SK-N-SH (cell line): ENCODE measurements at regions not wholly inside any gene's neighbourhood (a gene's known extent, or its start where the extent isn't known, plus 50 kb on each side); places are given as distances from the start of the nearest gene placed in this dataset.

Source experiments
- CTCF ChIA-PET: fragments of 300-600, 350-600 bp; formaldehyde crosslinking; extraction: SDS; loops from one replicate; lab custom pipeline; 2021; lab: Yijun Ruan, JAX
- POLR2A ChIA-PET: fragments of 350-600 bp; sonication (Branson Sonifier 250); formaldehyde crosslinking; extraction: SDS; loops from one replicate; lab custom pipeline; 2020; ENCODE audit warnings: antibody characterized with exemption, inconsistent platforms; lab: Yijun Ruan, JAX
- DNase-seq: peaks from one replicate; pipeline ENCODE4 v3.0.0; 2012
- H2AFZ ChIP-seq: fragments of 200-600 bp; sonication (generic); 2 replicates; pipeline ENCODE4 v1.8.1; 2016; ENCODE audit warnings: antibody characterized with exemption, mild to moderate bottlenecking, low read depth
- H3F3A ChIP-seq: fragments of 200-600 bp; sonication (generic); replicated peaks from 2 replicates; pipeline ENCODE3; 2016; ENCODE audit warnings: antibody characterized with exemption, mild to moderate bottlenecking; ENCODE audit not compliant: insufficient read depth
- H3K27ac ChIP-seq, 2 experiments: fragments of 200-500 bp in 1 of 2; fragments of 200-600 bp in 1 of 2; sonication (Bioruptor generic) in 1 of 2; sonication (generic), shearing (Covaris generic) in 1 of 2; 2 replicates each; pipeline versions ENCODE4 v1.5.1 to v1.6.1; 2014 to 2016; ENCODE audit warnings: low read depth in 2 of 2, inconsistent platforms in 1 of 2, low read length in 1 of 2, mild to moderate bottlenecking in 1 of 2, mixed read lengths in 1 of 2
- H3K27me3 ChIP-seq: fragments of 200-600 bp; sonication (generic), shearing (Covaris generic); 2 replicates; pipeline ENCODE4 v1.6.1; 2016; ENCODE audit warnings: mixed run types; ENCODE audit not compliant: insufficient read depth
- H3K36me3 ChIP-seq, 2 experiments: fragments of 200-500 bp in 1 of 2; fragments of 200-600 bp in 1 of 2; sonication (Bioruptor generic) in 1 of 2; sonication (generic) in 1 of 2; replicated peaks in 1 of 2; 2 replicates each; pipeline versions ENCODE3 to v1.5.1; 2014 to 2016; ENCODE audit warnings: low read length in 1 of 2, mild to moderate bottlenecking in 1 of 2; ENCODE audit not compliant: insufficient read depth in 2 of 2, control insufficient read depth in 1 of 2
- H3K4me1 ChIP-seq, 2 experiments: fragments of 200-500 bp in 1 of 2; fragments of 200-600 bp in 1 of 2; sonication (Bioruptor generic) in 1 of 2; sonication (generic), shearing (Covaris generic) in 1 of 2; 2 replicates each; pipeline versions ENCODE4 v1.5.1 to v1.6.1; 2014 to 2016; ENCODE audit warnings: low read depth in 1 of 2, low read length in 1 of 2, mixed run types in 1 of 2; ENCODE audit not compliant: insufficient read depth in 2 of 2, control insufficient read depth in 1 of 2
- H3K4me2 ChIP-seq: fragments of 200-600 bp; sonication (generic), shearing (Covaris generic); 2 replicates; pipeline ENCODE4 v1.6.1; 2017; ENCODE audit warnings: mixed run types
- H3K4me3 ChIP-seq, 2 experiments: fragments of 200-500 bp in 1 of 2; fragments of 200-600 bp in 1 of 2; sonication (Bioruptor generic) in 1 of 2; sonication (generic), shearing (Covaris generic) in 1 of 2; 2 replicates each; pipeline versions ENCODE4 v1.5.1 to v1.8.1; 2014 to 2016; ENCODE audit warnings: low read depth in 2 of 2, inconsistent platforms in 1 of 2, low read length in 1 of 2, mild to moderate bottlenecking in 1 of 2, mixed read lengths in 1 of 2, moderate library complexity in 1 of 2
- H3K79me2 ChIP-seq: fragments of 200-600 bp; sonication (generic); 2 replicates; pipeline ENCODE4 v1.8.1; 2017; ENCODE audit warnings: mild to moderate bottlenecking; ENCODE audit not compliant: insufficient read depth
- H3K9ac ChIP-seq: fragments of 200-600 bp; sonication (generic); 2 replicates; pipeline ENCODE4 v1.6.1; 2017; ENCODE audit warnings: mixed run types
- H3K9me2 ChIP-seq: fragments of 200-600 bp; sonication (generic); 2 replicates; pipeline ENCODE4 v1.6.1; 2017; ENCODE audit warnings: mixed run types
- H3K9me3 ChIP-seq: fragments of 200-600 bp; sonication (generic); 2 replicates; pipeline ENCODE4 v1.6.1; 2017; ENCODE audit warnings: mixed run types, mild to moderate bottlenecking, moderate library complexity
- H4K20me1 ChIP-seq: fragments of 200-600 bp; sonication (generic); 2 replicates; pipeline ENCODE4 v1.6.1; 2017; ENCODE audit warnings: mild to moderate bottlenecking, mixed run types; ENCODE audit not compliant: insufficient read depth
- EP300 ChIP-seq, 2 experiments: IDR thresholded peaks; 2 replicates each; pipeline versions ENCODE4 v1.4.0 to v1.6.1; 2012; ENCODE audit warnings: borderline replicate concordance in 1 of 2, low read depth in 1 of 2, low read length in 1 of 2
- FOXJ3 ChIP-seq: sonication (generic); formaldehyde crosslinking; IDR thresholded peaks from 2 replicates; pipeline ENCODE4 v1.5.1; 2020; ENCODE audit warnings: mild to moderate bottlenecking, missing genetic modification reagents
- GATA2 ChIP-seq: sonication (generic); formaldehyde crosslinking; IDR thresholded peaks from 2 replicates; pipeline ENCODE4 v1.5.0; 2020; ENCODE audit warnings: mild to moderate bottlenecking, missing genetic modification reagents
- NFIC ChIP-seq: IDR thresholded peaks from 2 replicates; pipeline ENCODE4 v1.4.0; 2012; ENCODE audit warnings: borderline replicate concordance
- POLR2AphosphoS5 ChIP-seq: IDR thresholded peaks from 2 replicates; pipeline ENCODE4 v1.6.1; 2012; ENCODE audit warnings: low read depth, low read length
- YY1 ChIP-seq: IDR thresholded peaks from 2 replicates; pipeline ENCODE4 v1.4.0; 2012; ENCODE audit warnings: low read depth, mild to moderate bottlenecking
- WGBS: methylation state at CpG from one replicate; pipeline ENCODE4 v1.1.6; 2017; ENCODE audit warnings: low lambda C conversion rate; 5-methylcytosine and 5-hydroxymethylcytosine counted together
- TF ChIP-seq, protein P1 (sequence below): IDR thresholded peaks from 2 replicates; pipeline ENCODE4 v1.6.1; 2012; ENCODE audit warnings: mild to moderate bottlenecking, low read depth, low read length, moderate library complexity
- TF ChIP-seq, protein P2 (sequence below): fragments of 200-600 bp; sonication (generic); IDR thresholded peaks from 2 replicates; pipeline ENCODE4 v1.6.1; 2017; ENCODE audit warnings: antibody characterized with exemption, mild to moderate bottlenecking, moderate library complexity
- TF ChIP-seq, protein P3 (sequence below): IDR thresholded peaks from 2 replicates; pipeline ENCODE4; 2012

DNA sequence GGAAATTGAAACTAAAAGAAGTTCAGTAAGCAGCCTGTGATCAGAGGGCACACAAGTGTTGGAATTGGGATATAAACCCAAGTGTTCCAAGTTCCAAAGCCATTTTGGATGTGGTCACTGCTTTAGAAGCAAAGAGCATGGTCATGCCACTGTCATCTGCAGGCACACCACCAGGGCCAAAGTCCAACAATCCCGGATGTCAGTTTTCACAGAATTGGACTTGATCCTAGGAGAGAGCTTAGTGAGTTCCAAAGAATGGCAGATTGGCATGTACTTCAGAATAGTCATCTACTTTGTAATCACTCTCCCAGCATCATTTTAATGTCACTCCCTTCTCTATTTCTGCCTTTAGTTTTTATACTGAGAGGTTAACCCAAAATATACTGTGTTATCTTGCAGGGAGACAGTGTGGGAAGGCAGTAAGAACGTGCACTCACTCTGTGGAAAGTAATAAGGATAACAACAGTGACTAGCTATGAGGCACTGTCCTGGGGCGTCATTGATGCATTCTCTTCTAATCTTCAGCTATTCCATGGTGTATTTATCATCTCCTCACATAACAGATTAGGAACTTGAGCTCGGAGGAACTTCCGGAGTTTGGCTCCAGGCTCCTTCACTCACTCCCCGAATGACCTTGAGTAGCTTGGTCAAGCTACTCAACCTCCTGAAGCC lies 388.0 kb downstream of the ACTL7B start:
- ChIA-PET CTCF (interaction anchor here (0.6 to 2.0 kb wide), 7 partner anchors 12 to 293 kb away, joined by 3 to 9 read pairs (median 4); no protein-coding TSS in a partner anchor), POLR2A (no interaction called here)
- peaks cover 0 to 12% of the 10 kb centered on the region in 2 experiments; a peak in 1 of 4 replicates for H3K4me1 ChIP-seq
- H3K9ac ChIP-seq = no peak overlapping the region
- peak overlapping the region; percentile 66; the same call in 1 of the 2 replicates for H2AFZ ChIP-seq
- H4K20me1 ChIP-seq = no peaks in the 10 kb centered on the region
- 37% methylated on average over 6 of the region's 6 CpGs for WGBS
- H3K4me3 ChIP-seq = 0 out of 4 replicates have a peak overlapping the region, but pooled peaks of 1 of the 2 experiments have one; percentile 8
- H3K9me3 ChIP-seq = no peaks in the 10 kb centered on the region
- no peaks in the 10 kb centered on the region for H3K9me2 ChIP-seq
- H3K79me2 ChIP-seq = no peaks in the 10 kb centered on the region
- H3K27me3 ChIP-seq = no peaks in the 10 kb centered on the region
- H3F3A ChIP-seq = peaks cover 5% of the 10 kb centered on the region
- peak overlapping the region in 1 of 2 experiments; percentile 43; a peak in 2 of 4 replicates for H3K27ac ChIP-seq
- TF ChIP-seq YY1 (no peak), NFIC (0 out of 2 replicates have a peak, but pooled peaks have one; percentile 4), GATA2 (no peak), EP300 (IDR thresholded peaks at IDR 0.05; ENCODE audit: borderline replicate concordance in 1 of 2, low read depth in 1 of 2, low read length in 1 of 2) (no peak), POLR2AphosphoS5 (no peak), FOXJ3 (no peak)
- TF ChIP-seq, protein P1, sequence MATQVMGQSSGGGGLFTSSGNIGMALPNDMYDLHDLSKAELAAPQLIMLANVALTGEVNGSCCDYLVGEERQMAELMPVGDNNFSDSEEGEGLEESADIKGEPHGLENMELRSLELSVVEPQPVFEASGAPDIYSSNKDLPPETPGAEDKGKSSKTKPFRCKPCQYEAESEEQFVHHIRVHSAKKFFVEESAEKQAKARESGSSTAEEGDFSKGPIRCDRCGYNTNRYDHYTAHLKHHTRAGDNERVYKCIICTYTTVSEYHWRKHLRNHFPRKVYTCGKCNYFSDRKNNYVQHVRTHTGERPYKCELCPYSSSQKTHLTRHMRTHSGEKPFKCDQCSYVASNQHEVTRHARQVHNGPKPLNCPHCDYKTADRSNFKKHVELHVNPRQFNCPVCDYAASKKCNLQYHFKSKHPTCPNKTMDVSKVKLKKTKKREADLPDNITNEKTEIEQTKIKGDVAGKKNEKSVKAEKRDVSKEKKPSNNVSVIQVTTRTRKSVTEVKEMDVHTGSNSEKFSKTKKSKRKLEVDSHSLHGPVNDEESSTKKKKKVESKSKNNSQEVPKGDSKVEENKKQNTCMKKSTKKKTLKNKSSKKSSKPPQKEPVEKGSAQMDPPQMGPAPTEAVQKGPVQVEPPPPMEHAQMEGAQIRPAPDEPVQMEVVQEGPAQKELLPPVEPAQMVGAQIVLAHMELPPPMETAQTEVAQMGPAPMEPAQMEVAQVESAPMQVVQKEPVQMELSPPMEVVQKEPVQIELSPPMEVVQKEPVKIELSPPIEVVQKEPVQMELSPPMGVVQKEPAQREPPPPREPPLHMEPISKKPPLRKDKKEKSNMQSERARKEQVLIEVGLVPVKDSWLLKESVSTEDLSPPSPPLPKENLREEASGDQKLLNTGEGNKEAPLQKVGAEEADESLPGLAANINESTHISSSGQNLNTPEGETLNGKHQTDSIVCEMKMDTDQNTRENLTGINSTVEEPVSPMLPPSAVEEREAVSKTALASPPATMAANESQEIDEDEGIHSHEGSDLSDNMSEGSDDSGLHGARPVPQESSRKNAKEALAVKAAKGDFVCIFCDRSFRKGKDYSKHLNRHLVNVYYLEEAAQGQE = no peak
- TF ChIP-seq, protein P2, sequence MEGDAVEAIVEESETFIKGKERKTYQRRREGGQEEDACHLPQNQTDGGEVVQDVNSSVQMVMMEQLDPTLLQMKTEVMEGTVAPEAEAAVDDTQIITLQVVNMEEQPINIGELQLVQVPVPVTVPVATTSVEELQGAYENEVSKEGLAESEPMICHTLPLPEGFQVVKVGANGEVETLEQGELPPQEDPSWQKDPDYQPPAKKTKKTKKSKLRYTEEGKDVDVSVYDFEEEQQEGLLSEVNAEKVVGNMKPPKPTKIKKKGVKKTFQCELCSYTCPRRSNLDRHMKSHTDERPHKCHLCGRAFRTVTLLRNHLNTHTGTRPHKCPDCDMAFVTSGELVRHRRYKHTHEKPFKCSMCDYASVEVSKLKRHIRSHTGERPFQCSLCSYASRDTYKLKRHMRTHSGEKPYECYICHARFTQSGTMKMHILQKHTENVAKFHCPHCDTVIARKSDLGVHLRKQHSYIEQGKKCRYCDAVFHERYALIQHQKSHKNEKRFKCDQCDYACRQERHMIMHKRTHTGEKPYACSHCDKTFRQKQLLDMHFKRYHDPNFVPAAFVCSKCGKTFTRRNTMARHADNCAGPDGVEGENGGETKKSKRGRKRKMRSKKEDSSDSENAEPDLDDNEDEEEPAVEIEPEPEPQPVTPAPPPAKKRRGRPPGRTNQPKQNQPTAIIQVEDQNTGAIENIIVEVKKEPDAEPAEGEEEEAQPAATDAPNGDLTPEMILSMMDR = peak; percentile 10; the same call in 1 of the 2 replicates
- TF ChIP-seq, protein P3, sequence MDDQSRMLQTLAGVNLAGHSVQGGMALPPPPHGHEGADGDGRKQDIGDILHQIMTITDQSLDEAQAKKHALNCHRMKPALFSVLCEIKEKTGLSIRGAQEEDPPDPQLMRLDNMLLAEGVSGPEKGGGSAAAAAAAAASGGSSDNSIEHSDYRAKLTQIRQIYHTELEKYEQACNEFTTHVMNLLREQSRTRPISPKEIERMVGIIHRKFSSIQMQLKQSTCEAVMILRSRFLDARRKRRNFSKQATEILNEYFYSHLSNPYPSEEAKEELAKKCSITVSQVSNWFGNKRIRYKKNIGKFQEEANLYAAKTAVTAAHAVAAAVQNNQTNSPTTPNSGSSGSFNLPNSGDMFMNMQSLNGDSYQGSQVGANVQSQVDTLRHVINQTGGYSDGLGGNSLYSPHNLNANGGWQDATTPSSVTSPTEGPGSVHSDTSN = peak; percentile 45; the same call in 1 of the 2 replicates
- DNase-seq = no peak
- H3K4me2 ChIP-seq = peak overlapping the region; percentile 25; the same call in 1 of the 2 replicates
- H3K36me3 ChIP-seq = no peaks in the 10 kb centered on the region
